ENCODE measurements at regions not wholly inside any gene's neighbourhood (a gene's known extent, or its start where the extent isn't known, plus 50 kb on each side); places are given as distances from the start of the nearest gene placed in this dataset.

GRCh38 chr9:71364186-71364955 lies 242.9 kb upstream of the TRPM3 start:
- Histone ChIP-seq H3K4me1 (ENCODE audit: insufficient read depth, low read length) (peaks cover 46% of the 10 kb centered on the region), H3K27ac (ENCODE audit: low read depth, low read length) (0 out of 2 replicates have a peak overlapping the region, but pooled peaks have one; percentile 5), H3K4me3 (ENCODE audit: low read length) (no peak overlapping the region), H3K9ac (ENCODE audit: low read depth, low read length) (no peak overlapping the region), H3K27me3 (ENCODE audit: insufficient read depth, low read length) (no peaks in the 10 kb centered on the region), H3K9me3 (ENCODE audit: insufficient read depth, low read depth, low read length) (no peaks in the 10 kb centered on the region), H3K36me3 (ENCODE audit: insufficient read depth, low read length) (no peaks in the 10 kb centered on the region)
- WGBS = 94% methylated on average over 2 of the region's 2 CpGs

GRCh38 chr9:71363286-71363961 lies 242.0 kb upstream of the TRPM3 start:
- H3K4me3 ChIP-seq (ENCODE audit: low read length) = no peak overlapping the region

GRCh38 chr9:71361357-71361756 lies 239.9 kb upstream of the TRPM3 start:
- no peaks in the 10 kb centered on the region for H3K27me3 ChIP-seq (ENCODE audit: insufficient read depth, low read length)
- H3K4me1 ChIP-seq (ENCODE audit: insufficient read depth, low read length) = peaks cover 46% of the 10 kb centered on the region
- no peaks in the 10 kb centered on the region for H3K9me3 ChIP-seq (ENCODE audit: insufficient read depth, low read depth, low read length)
- 46% methylated on average over 2 of the region's 2 CpGs for WGBS
- H3K27ac ChIP-seq (ENCODE audit: low read depth, low read length) = peak overlapping the region; percentile 65; the same call in 1 of the 2 replicates
- H3K36me3 ChIP-seq (ENCODE audit: insufficient read depth, low read length) = no peaks in the 10 kb centered on the region
- H3K4me3 ChIP-seq (ENCODE audit: low read length) = no peak overlapping the region
- H3K9ac ChIP-seq (ENCODE audit: low read depth, low read length) = no peak overlapping the region

More at GRCh38 chr9:71363286-71363961, 242.0 kb upstream of the TRPM3 start:
- H3K9me3 ChIP-seq (ENCODE audit: insufficient read depth, low read depth, low read length) = no peaks in the 10 kb centered on the region
- no peaks in the 10 kb centered on the region for H3K36me3 ChIP-seq (ENCODE audit: insufficient read depth, low read length)
- H3K27me3 ChIP-seq (ENCODE audit: insufficient read depth, low read length) = no peaks in the 10 kb centered on the region
- WGBS = 79% methylated on average over 4 of the region's 4 CpGs
- no peak overlapping the region for H3K9ac ChIP-seq (ENCODE audit: low read depth, low read length)
- H3K27ac ChIP-seq (ENCODE audit: low read depth, low read length) = peak overlapping the region; percentile 87; the same call in 1 of the 2 replicates
- peaks cover 42% of the 10 kb centered on the region for H3K4me1 ChIP-seq (ENCODE audit: insufficient read depth, low read length)

GRCh38 chr9:71357346-71357745 lies 235.9 kb upstream of the TRPM3 start:
- Histone ChIP-seq H3K9me3 (ENCODE audit: insufficient read depth, low read depth, low read length) (no peaks in the 10 kb centered on the region), H3K9ac (ENCODE audit: low read depth, low read length) (no peak overlapping the region), H3K27ac (ENCODE audit: low read depth, low read length) (no peak overlapping the region), H3K36me3 (ENCODE audit: insufficient read depth, low read length) (no peaks in the 10 kb centered on the region), H3K4me1 (ENCODE audit: insufficient read depth, low read length) (peaks cover 21% of the 10 kb centered on the region), H3K4me3 (ENCODE audit: low read length) (no peak overlapping the region), H3K27me3 (ENCODE audit: insufficient read depth, low read length) (no peaks in the 10 kb centered on the region)
- WGBS = 72% methylated on average over 4 of the region's 4 CpGs

- Histone ChIP-seq H3K27ac (ENCODE audit: low read depth, low read length) (no peak overlapping the region), H3K36me3 (ENCODE audit: insufficient read depth, low read length) (no peaks in the 10 kb centered on the region)
- 69% methylated on average over 4 of the region's 4 CpGs for WGBS
Measured at GRCh38 chr9:71355884-71356283, 234.5 kb upstream of the TRPM3 start.

GRCh38 chr9:71353720-71354119 lies 232.3 kb upstream of the TRPM3 start:
- Histone ChIP-seq H3K9me3 (ENCODE audit: insufficient read depth, low read depth, low read length) (no peaks in the 10 kb centered on the region), H3K4me1 (ENCODE audit: insufficient read depth, low read length) (peaks cover 8% of the 10 kb centered on the region), H3K4me3 (ENCODE audit: low read length) (no peak overlapping the region), H3K36me3 (ENCODE audit: insufficient read depth, low read length) (no peaks in the 10 kb centered on the region), H3K9ac (ENCODE audit: low read depth, low read length) (no peak overlapping the region), H3K27me3 (ENCODE audit: insufficient read depth, low read length) (no peaks in the 10 kb centered on the region), H3K27ac (ENCODE audit: low read depth, low read length) (no peak overlapping the region)
- WGBS = 98% methylated on average over 2 of the region's 2 CpGs

More at GRCh38 chr9:71355884-71356283, 234.5 kb upstream of the TRPM3 start:
- Histone ChIP-seq H3K4me1 (ENCODE audit: insufficient read depth, low read length) (peaks cover 8% of the 10 kb centered on the region), H3K4me3 (ENCODE audit: low read length) (no peak overlapping the region), H3K9me3 (ENCODE audit: insufficient read depth, low read depth, low read length) (no peaks in the 10 kb centered on the region), H3K27me3 (ENCODE audit: insufficient read depth, low read length) (no peaks in the 10 kb centered on the region), H3K9ac (ENCODE audit: low read depth, low read length) (no peak overlapping the region)

- Histone ChIP-seq H3K4me1 (ENCODE audit: insufficient read depth, low read length) (peaks cover 8% of the 10 kb centered on the region), H3K9ac (ENCODE audit: low read depth, low read length) (no peak overlapping the region), H3K27ac (ENCODE audit: low read depth, low read length) (no peak overlapping the region), H3K9me3 (ENCODE audit: insufficient read depth, low read depth, low read length) (no peaks in the 10 kb centered on the region), H3K36me3 (ENCODE audit: insufficient read depth, low read length) (no peaks in the 10 kb centered on the region), H3K27me3 (ENCODE audit: insufficient read depth, low read length) (no peaks in the 10 kb centered on the region), H3K4me3 (ENCODE audit: low read length) (no peak overlapping the region)
- 82% methylated on average over 5 of the region's 5 CpGs for WGBS
Measured at GRCh38 chr9:71352837-71353236, 231.4 kb upstream of the TRPM3 start.

- no peak overlapping the region for H3K27ac ChIP-seq (ENCODE audit: low read depth, low read length)
- H3K27me3 ChIP-seq (ENCODE audit: insufficient read depth, low read length) = no peaks in the 10 kb centered on the region
- no peaks in the 10 kb centered on the region for H3K9me3 ChIP-seq (ENCODE audit: insufficient read depth, low read depth, low read length)
- H3K36me3 ChIP-seq (ENCODE audit: insufficient read depth, low read length) = no peaks in the 10 kb centered on the region
- H3K9ac ChIP-seq (ENCODE audit: low read depth, low read length) = no peak overlapping the region
- no peak overlapping the region for H3K4me3 ChIP-seq (ENCODE audit: low read length)
- 93% methylated on average over 3 of the region's 4 CpGs for WGBS
- no peaks in the 10 kb centered on the region for H3K4me1 ChIP-seq (ENCODE audit: insufficient read depth, low read length)
Measured at GRCh38 chr9:71349218-71349617, 227.8 kb upstream of the TRPM3 start.

GRCh38 chr9:71333321-71333720 lies 211.9 kb upstream of the TRPM3 start:
- Histone ChIP-seq H3K4me1 (ENCODE audit: insufficient read depth, low read length) (peaks cover 7% of the 10 kb centered on the region; the same call in 1 of the 2 replicates), H3K36me3 (ENCODE audit: insufficient read depth, low read length) (no peaks in the 10 kb centered on the region), H3K4me3 (ENCODE audit: low read length) (no peak overlapping the region), H3K27me3 (ENCODE audit: insufficient read depth, low read length) (no peaks in the 10 kb centered on the region), H3K27ac (ENCODE audit: low read depth, low read length) (no peak overlapping the region), H3K9me3 (ENCODE audit: insufficient read depth, low read depth, low read length) (0 out of 2 replicates have a peak, but pooled peaks cover 3% of the 10 kb centered on the region), H3K9ac (ENCODE audit: low read depth, low read length) (no peak overlapping the region)
- 83% methylated on average over 3 of the region's 3 CpGs for WGBS

- H3K27me3 ChIP-seq (ENCODE audit: insufficient read depth, low read length) = no peaks in the 10 kb centered on the region
- no peak overlapping the region for H3K9ac ChIP-seq (ENCODE audit: low read depth, low read length)
- no peaks in the 10 kb centered on the region for H3K9me3 ChIP-seq (ENCODE audit: insufficient read depth, low read depth, low read length)
- H3K4me3 ChIP-seq (ENCODE audit: low read length) = no peak overlapping the region
- H3K27ac ChIP-seq (ENCODE audit: low read depth, low read length) = no peak overlapping the region
- H3K36me3 ChIP-seq (ENCODE audit: insufficient read depth, low read length) = no peaks in the 10 kb centered on the region
- 82% methylated on average over 2 of the region's 2 CpGs for WGBS
- H3K4me1 ChIP-seq (ENCODE audit: insufficient read depth, low read length) = peaks cover 7% of the 10 kb centered on the region; the same call in 1 of the 2 replicates
Measured at GRCh38 chr9:71331603-71332002, 210.2 kb upstream of the TRPM3 start.

GRCh38 chr9:71329873-71330272 lies 208.5 kb upstream of the TRPM3 start:
- Histone ChIP-seq H3K36me3 (ENCODE audit: insufficient read depth, low read length) (no peaks in the 10 kb centered on the region), H3K9me3 (ENCODE audit: insufficient read depth, low read depth, low read length) (no peaks in the 10 kb centered on the region)
- WGBS = 97% methylated on average over 3 of the region's 3 CpGs

More at GRCh38 chr9:71329873-71330272, 208.5 kb upstream of the TRPM3 start:
- H3K9ac ChIP-seq (ENCODE audit: low read depth, low read length) = no peak overlapping the region
- peaks cover 7% of the 10 kb centered on the region; the same call in 1 of the 2 replicates for H3K4me1 ChIP-seq (ENCODE audit: insufficient read depth, low read length)
- H3K27me3 ChIP-seq (ENCODE audit: insufficient read depth, low read length) = no peaks in the 10 kb centered on the region
- no peak overlapping the region for H3K4me3 ChIP-seq (ENCODE audit: low read length)
- no peak overlapping the region for H3K27ac ChIP-seq (ENCODE audit: low read depth, low read length)

Measured in HUES64 (cell line).